ENCODE measurements at regions not wholly inside any gene's neighbourhood (a gene's known extent, or its start where the extent isn't known, plus 50 kb on each side); places are given as distances from the start of the nearest gene placed in this dataset.

- H3K9ac ChIP-seq (ENCODE audit: insufficient read depth in 1 of 2, low read length in 2 of 2) = no peak overlapping the region
- no peak for ATAC-seq (ENCODE audit: insufficient read depth, low FRiP score)
- no peaks in the 10 kb centered on the region for H3K36me3 ChIP-seq (ENCODE audit: control insufficient read depth in 4 of 4, insufficient read depth in 4 of 4, low read length in 4 of 4)
- TF ChIP-seq CTCF (IDR thresholded peaks at IDR 0.05; ENCODE audit: control extremely low read depth, extremely low read depth) = no peak
- H3K27me3 ChIP-seq (ENCODE audit: control insufficient read depth in 3 of 3, insufficient read depth in 3 of 3, low read length in 2 of 3) = no peaks in the 10 kb centered on the region
- 71 to 78% methylated on average over 4 of the region's 4 CpGs for WGBS, 2 donors
- no peaks in the 10 kb centered on the region for H3K9me3 ChIP-seq (ENCODE audit: control insufficient read depth in 4 of 4, insufficient read depth in 3 of 4, low read length in 3 of 4)
- no peak for DNase-seq
- no peak overlapping the region for H3K27ac ChIP-seq (ENCODE audit: low read depth in 1 of 2, low read length in 1 of 2)
- H3K4me3 ChIP-seq = no peak overlapping the region
- H3K4me1 ChIP-seq (ENCODE audit: control insufficient read depth in 5 of 5, insufficient read depth in 5 of 5, low read length in 5 of 5) = no peaks in the 10 kb centered on the region
Observed at GRCh38 chr5:89110916-89111646, 228.1 kb upstream of the MEF2C start.

GRCh38 chr5:89106480-89106879 is 223.5 kb upstream of the MEF2C start:
- no peak for ATAC-seq (ENCODE audit: insufficient read depth, low FRiP score)
- Histone ChIP-seq H3K4me3 (no peak overlapping the region), H3K27ac (ENCODE audit: low read depth in 1 of 2, low read length in 1 of 2) (no peak overlapping the region), H3K36me3 (ENCODE audit: control insufficient read depth in 4 of 4, insufficient read depth in 4 of 4, low read length in 4 of 4) (no peaks in the 10 kb centered on the region), H3K27me3 (ENCODE audit: control insufficient read depth in 3 of 3, insufficient read depth in 3 of 3, low read length in 2 of 3) (no peaks in the 10 kb centered on the region), H3K9ac (ENCODE audit: insufficient read depth in 1 of 2, low read length in 2 of 2) (no peak overlapping the region), H3K9me3 (ENCODE audit: control insufficient read depth in 4 of 4, insufficient read depth in 3 of 4, low read length in 3 of 4) (no peaks in the 10 kb centered on the region), H3K4me1 (ENCODE audit: control insufficient read depth in 5 of 5, insufficient read depth in 5 of 5, low read length in 5 of 5) (no peaks in the 10 kb centered on the region)
- DNase-seq = no peak
- WGBS, 2 donors = 71 to 81% methylated on average over 1 of the region's 1 CpG
- no peak for TF ChIP-seq CTCF (IDR thresholded peaks at IDR 0.05; ENCODE audit: control extremely low read depth, extremely low read depth)

GRCh38 chr5:89105836-89106235 is 222.9 kb upstream of the MEF2C start:
- H3K27ac ChIP-seq (ENCODE audit: low read depth in 1 of 2, low read length in 1 of 2) = no peak overlapping the region
- H3K36me3 ChIP-seq (ENCODE audit: control insufficient read depth in 4 of 4, insufficient read depth in 4 of 4, low read length in 4 of 4) = no peaks in the 10 kb centered on the region
- no peak for TF ChIP-seq CTCF (IDR thresholded peaks at IDR 0.05; ENCODE audit: control extremely low read depth, extremely low read depth)
- ATAC-seq (ENCODE audit: insufficient read depth, low FRiP score) (no peak), DNase-seq (no peak)
- no peak overlapping the region for H3K4me3 ChIP-seq
- no peaks in the 10 kb centered on the region for H3K27me3 ChIP-seq (ENCODE audit: control insufficient read depth in 3 of 3, insufficient read depth in 3 of 3, low read length in 2 of 3)
- WGBS, 2 donors = 97 to 100% methylated on average over 2 of the region's 2 CpGs
- H3K9ac ChIP-seq (ENCODE audit: insufficient read depth in 1 of 2, low read length in 2 of 2) = no peak overlapping the region
- no peaks in the 10 kb centered on the region for H3K9me3 ChIP-seq (ENCODE audit: control insufficient read depth in 4 of 4, insufficient read depth in 3 of 4, low read length in 3 of 4)
- H3K4me1 ChIP-seq (ENCODE audit: control insufficient read depth in 5 of 5, insufficient read depth in 5 of 5, low read length in 5 of 5) = no peaks in the 10 kb centered on the region

Measured in lung (tissue), 11 donors.